Suprapubic skin (tissue), 4 donors: ENCODE measurements at regions not wholly inside any gene's neighbourhood (a gene's known extent, or its start where the extent isn't known, plus 50 kb on each side); places are given as distances from the start of the nearest gene placed in this dataset.

Source experiments
- DNase-seq, 2 donors: peaks; one replicate each; pipeline ENCODE4 v3.0.0-alpha.2; 2019; ENCODE audit warnings: low spot score in 2 of 2
- H3K27ac ChIP-seq: fragments of 200-600 bp; sonication (generic); one replicate; pipeline ENCODE4 v1.5.1; 2019
- H3K27me3 ChIP-seq: fragments of 200-600 bp; sonication (generic); one replicate; pipeline ENCODE4 v1.5.1; 2019
- H3K36me3 ChIP-seq: fragments of 200-600 bp; sonication (generic); one replicate; pipeline ENCODE4 v1.5.1; 2019
- H3K4me1 ChIP-seq: fragments of 200-600 bp; sonication (generic); one replicate; pipeline ENCODE4 v1.5.1; 2019
- H3K4me3 ChIP-seq: fragments of 200-600 bp; sonication (generic); one replicate; pipeline ENCODE4 v1.5.1; 2019; ENCODE audit warnings: mild to moderate bottlenecking
- H3K9me3 ChIP-seq: fragments of 200-600 bp; sonication (generic); one replicate; pipeline ENCODE4 v1.5.1; 2019
- CTCF ChIP-seq, 2 donors: fragments of 200-600 bp in 1 of 2; fragments of 450-650 bp in 1 of 2; sonication (generic) in 1 of 2; IDR thresholded peaks; one replicate each; pipeline ENCODE4 v1.5.1; 2016 to 2019; ENCODE audit warnings: antibody characterized with exemption in 2 of 2, mild to moderate bottlenecking in 1 of 2, moderate library complexity in 1 of 2
- EP300 ChIP-seq: sonication (generic); formaldehyde crosslinking; IDR thresholded peaks from one replicate; pipeline ENCODE4 v1.6.1; 2017; ENCODE audit warnings: antibody characterized with exemption
- POLR2A ChIP-seq, 2 donors: fragments of 450-650 bp; IDR thresholded peaks; one replicate each; pipeline ENCODE4 v1.6.1; 2017; ENCODE audit warnings: antibody characterized with exemption in 2 of 2, mild to moderate bottlenecking in 2 of 2, moderate library complexity in 2 of 2
- POLR2AphosphoS5 ChIP-seq, 3 donors: sonication (generic); formaldehyde crosslinking; IDR thresholded peaks; one replicate each; pipeline ENCODE4 v1.6.1; 2017; ENCODE audit warnings: antibody characterized with exemption in 3 of 3
- WGBS: methylation state at CpG from one replicate; pipeline ENCODE4 v1.1.5; 2018; 5-methylcytosine and 5-hydroxymethylcytosine counted together

- Histone ChIP-seq H3K4me3 (no peak overlapping the region), H3K4me1 (no peaks in the 10 kb centered on the region), H3K36me3 (no peaks in the 10 kb centered on the region), H3K27me3 (peaks cover 59% of the 10 kb centered on the region), H3K9me3 (no peaks in the 10 kb centered on the region), H3K27ac (no peak overlapping the region)
- 43% methylated on average over 7 of the region's 7 CpGs for WGBS
- no peak for TF ChIP-seq CTCF (IDR thresholded peaks at IDR 0.05)
- no peak for TF ChIP-seq POLR2A (IDR thresholded peaks at IDR 0.05)
- TF ChIP-seq EP300: no peak
- TF ChIP-seq POLR2AphosphoS5 (IDR thresholded peaks at IDR 0.05): no peak
- DNase-seq: peak; percentile 0 to 54
Measured at GRCh38 chr22:49267996-49268395, 559.7 kb downstream of the BRD1 start.

GRCh38 chr22:49266561-49267519 is 560.8 kb downstream of the BRD1 start:
- H3K4me3 ChIP-seq: no peak overlapping the region
- no peak for TF ChIP-seq POLR2A (IDR thresholded peaks at IDR 0.05)
- no peak for TF ChIP-seq EP300
- TF ChIP-seq POLR2AphosphoS5 (IDR thresholded peaks at IDR 0.05): no peak
- no peak for TF ChIP-seq CTCF (IDR thresholded peaks at IDR 0.05)
- DNase-seq: peak in 1 of 2 donors; percentile 66
- no peak overlapping the region for H3K27ac ChIP-seq
- 50% methylated on average over 25 of the region's 53 CpGs for whole genome bisulfite sequencing
- no peaks in the 10 kb centered on the region for H3K9me3 ChIP-seq
- H3K36me3 ChIP-seq: no peaks in the 10 kb centered on the region
- H3K27me3 ChIP-seq: peaks cover 51% of the 10 kb centered on the region
- no peaks in the 10 kb centered on the region for H3K4me1 ChIP-seq

GRCh38 chr22:49264696-49265095 is 563.0 kb downstream of the BRD1 start:
- Histone ChIP-seq H3K36me3 (no peaks in the 10 kb centered on the region), H3K27ac (no peak overlapping the region), H3K4me3 (no peak overlapping the region), H3K4me1 (no peaks in the 10 kb centered on the region), H3K27me3 (peaks cover 37% of the 10 kb centered on the region), H3K9me3 (no peaks in the 10 kb centered on the region)
- peak in 1 of 2 donors; percentile 62 for DNase-seq
- WGBS: 82% methylated on average over 11 of the region's 11 CpGs
- TF ChIP-seq CTCF (IDR thresholded peaks at IDR 0.05): no peak
- TF ChIP-seq POLR2A (IDR thresholded peaks at IDR 0.05): no peak
- no peak for TF ChIP-seq POLR2AphosphoS5 (IDR thresholded peaks at IDR 0.05)
- TF ChIP-seq EP300: no peak

- DNase-seq: peak in 1 of 2 donors; percentile 69
- no peaks in the 10 kb centered on the region for H3K4me1 ChIP-seq
Measured at GRCh38 chr22:49263101-49263500, 564.6 kb downstream of the BRD1 start.

More at GRCh38 chr22:49263101-49263500, 564.6 kb downstream of the BRD1 start:
- no peaks in the 10 kb centered on the region for H3K36me3 ChIP-seq
- WGBS: 92% methylated on average over 15 of the region's 15 CpGs
- H3K27me3 ChIP-seq: peaks cover 25% of the 10 kb centered on the region
- H3K27ac ChIP-seq: no peak overlapping the region
- H3K4me3 ChIP-seq: no peak overlapping the region
- TF ChIP-seq CTCF (IDR thresholded peaks at IDR 0.05) (no peak), POLR2A (IDR thresholded peaks at IDR 0.05) (no peak), EP300 (no peak), POLR2AphosphoS5 (IDR thresholded peaks at IDR 0.05) (no peak)
- H3K9me3 ChIP-seq: no peaks in the 10 kb centered on the region
